ENCODE measurements at regions not wholly inside any gene's neighbourhood (a gene's known extent, or its start where the extent isn't known, plus 50 kb on each side); places are given as distances from the start of the nearest gene placed in this dataset.

- TF ChIP-seq CTCF (IDR thresholded peaks at IDR 0.05; ENCODE audit: low read length): no peak
- no peak for TF ChIP-seq EZH2 (optimal IDR thresholded peaks at IDR 0.05; ENCODE audit: low read depth, low read length)
- TF ChIP-seq EZH2phosphoT487 (IDR thresholded peaks at IDR 0.05; ENCODE audit: low read length): no peak
Observed at GRCh38 chr3:71968544-71968943, 183.6 kb upstream of the PROK2 start.
